IMR-90 (cell line): ENCODE measurements at regions not wholly inside any gene's neighbourhood (a gene's known extent, or its start where the extent isn't known, plus 50 kb on each side); places are given as distances from the start of the nearest gene placed in this dataset.

Experiments
- ATAC-seq: fragments of 200-7000 bp; cut with Tn5 transposase; 2 replicates; pipeline ENCODE4 v1.9.1; 2020; ENCODE audit warnings: low read depth, mild to moderate bottlenecking, moderate library complexity
- BruUV-seq: library from RNA; stranded (reverse); fragments of 400-500 nt; replicated peaks from 2 replicates; lab custom pipeline; 2021; lab: Mats Ljungman, UMichigan
- CTCF ChIA-PET: fragments of 300-600 bp; formaldehyde crosslinking; extraction: SDS; loops from one replicate; lab custom pipeline; 2021; ENCODE audit warnings: antibody characterized with exemption; lab: Yijun Ruan, JAX
- POLR2A ChIA-PET: fragments of 300-600 bp; sonication (Branson Sonifier 250); formaldehyde crosslinking; loops from one replicate; lab custom pipeline; 2022; ENCODE audit warnings: antibody characterized with exemption; ENCODE audit not compliant: unreplicated experiment; lab: Charles Lee
- DNase-seq: peaks from one replicate; pipeline ENCODE4 v3.0.0; 2013
- H2AFZ ChIP-seq: replicated peaks from 2 replicates; pipeline ENCODE3; 2013; ENCODE audit warnings: low read length, mild to moderate bottlenecking; ENCODE audit not compliant: poor library complexity
- H2AK5ac ChIP-seq: 2 replicates; pipeline ENCODE4 v1.6.1; 2013; ENCODE audit warnings: low read depth, low read length, inconsistent platforms
- H2AK9ac ChIP-seq: replicated peaks from 2 replicates; pipeline ENCODE3; 2013; ENCODE audit warnings: mild to moderate bottlenecking, low read depth, low read length, moderate library complexity; ENCODE audit not compliant: poor library complexity
- H2BK120ac ChIP-seq: 2 replicates; pipeline ENCODE4 v1.6.1; 2013; ENCODE audit warnings: low read depth, low read length, inconsistent platforms
- H2BK15ac ChIP-seq: 3 replicates; pipeline ENCODE4 v1.6.1; 2013; ENCODE audit warnings: low read depth, low read length, inconsistent platforms
- H2BK20ac ChIP-seq: 2 replicates; pipeline ENCODE4 v1.6.1; 2013; ENCODE audit warnings: low read depth, mild to moderate bottlenecking, inconsistent platforms, low read length, moderate library complexity
- H2BK5ac ChIP-seq: 2 replicates; pipeline ENCODE4 v1.6.1; 2013; ENCODE audit warnings: mild to moderate bottlenecking, low read depth, low read length, inconsistent platforms; ENCODE audit not compliant: poor library complexity, severe bottlenecking
- H3K14ac ChIP-seq: replicated peaks from 2 replicates; pipeline ENCODE4 v1.6.1; 2013; ENCODE audit warnings: low read depth, low read length, inconsistent platforms
- H3K18ac ChIP-seq: 2 replicates; pipeline ENCODE4 v1.6.1; 2013; ENCODE audit warnings: low read depth, low read length, control low read depth
- H3K23ac ChIP-seq: 2 replicates; pipeline ENCODE4 v1.6.1; 2013; ENCODE audit warnings: low read depth, low read length, inconsistent platforms
- H3K27ac ChIP-seq: 2 replicates; pipeline ENCODE4 v1.5.1; 2013; ENCODE audit warnings: mild to moderate bottlenecking, control low read depth, low read length; ENCODE audit not compliant: insufficient read depth
- H3K27me3 ChIP-seq: 2 replicates; pipeline ENCODE4 v1.6.1; 2013; ENCODE audit warnings: low read length; ENCODE audit not compliant: control insufficient read depth, insufficient read depth
- H3K36me3 ChIP-seq: 2 replicates; pipeline ENCODE4 v1.6.1; 2013; ENCODE audit warnings: low read length, mixed read lengths; ENCODE audit not compliant: control insufficient read depth, insufficient read depth
- H3K4ac ChIP-seq: 2 replicates; pipeline ENCODE4 v1.6.1; 2013; ENCODE audit warnings: low read depth, low read length, inconsistent platforms
- H3K4me1 ChIP-seq: 2 replicates; pipeline ENCODE4 v1.6.1; 2013; ENCODE audit warnings: low read length, mixed read lengths; ENCODE audit not compliant: control insufficient read depth, insufficient read depth
- H3K4me2 ChIP-seq: 2 replicates; pipeline ENCODE4 v1.6.1; 2013; ENCODE audit warnings: low read depth, mild to moderate bottlenecking, control low read depth, low read length, moderate library complexity
- H3K4me3 ChIP-seq: 2 replicates; pipeline ENCODE4 v1.5.1; 2013; ENCODE audit warnings: low read depth, mild to moderate bottlenecking, control low read depth, low read length, moderate library complexity; ENCODE audit not compliant: insufficient read depth
- H3K56ac ChIP-seq: 2 replicates; pipeline ENCODE4 v1.6.1; 2013; ENCODE audit warnings: low read length, inconsistent platforms; ENCODE audit not compliant: insufficient read depth; ENCODE audit errors: extremely low read depth
- H3K79me1 ChIP-seq, 2 experiments: 2 replicates each; pipeline ENCODE4 v1.6.1; 2013; ENCODE audit warnings: low read length in 2 of 2, inconsistent platforms in 1 of 2, low read depth in 1 of 2
- H3K9ac ChIP-seq: 2 replicates; pipeline ENCODE4 v1.6.1; 2013; ENCODE audit warnings: low read depth, low read length, control low read depth
- H3K9me1 ChIP-seq: 2 replicates; pipeline ENCODE4 v1.6.1; 2013; ENCODE audit warnings: low read length, inconsistent platforms; ENCODE audit not compliant: insufficient read depth
- H3K9me3 ChIP-seq: 2 replicates; pipeline ENCODE4 v1.6.1; 2013; ENCODE audit warnings: low read length; ENCODE audit not compliant: control insufficient read depth, insufficient read depth
- H4K20me1 ChIP-seq: 2 replicates; pipeline ENCODE4 v1.6.1; 2013; ENCODE audit warnings: low read length, inconsistent platforms; ENCODE audit not compliant: insufficient read depth
- H4K5ac ChIP-seq: 2 replicates; pipeline ENCODE4 v1.6.1; 2013; ENCODE audit warnings: mild to moderate bottlenecking, low read depth, low read length, control low read depth
- H4K8ac ChIP-seq, 2 experiments: 2 replicates each; pipeline ENCODE4 v1.6.1; 2013; ENCODE audit warnings: low read depth in 2 of 2, low read length in 2 of 2, control low read depth in 1 of 2, inconsistent platforms in 1 of 2
- H4K91ac ChIP-seq: 2 replicates; pipeline ENCODE4 v1.6.1; 2013; ENCODE audit warnings: low read depth, low read length, inconsistent platforms; ENCODE audit not compliant: insufficient read depth
- BHLHE40 ChIP-seq: fragments of 150-350 bp; IDR thresholded peaks from 2 replicates; pipeline ENCODE4 v1.6.1; 2016; ENCODE audit warnings: mild to moderate bottlenecking, low read depth, low read length
- FOS ChIP-seq: fragments of 150-350 bp; IDR thresholded peaks from 2 replicates; pipeline ENCODE4 v1.6.1; 2016; ENCODE audit warnings: low read depth, low read length
- MAFK ChIP-seq: IDR thresholded peaks from 2 replicates; pipeline ENCODE4 v1.6.1; 2012; ENCODE audit warnings: low read depth, low read length, improper control_type of control experiment
- MAZ ChIP-seq: IDR thresholded peaks from 2 replicates; pipeline ENCODE4 v1.6.1; 2012; ENCODE audit warnings: low read depth, mild to moderate bottlenecking, low read length, improper control_type of control experiment, moderate library complexity, borderline replicate concordance
- MXI1 ChIP-seq: IDR thresholded peaks from 2 replicates; pipeline ENCODE4 v1.6.1; 2012; ENCODE audit warnings: low read depth, mild to moderate bottlenecking, low read length, moderate library complexity, borderline replicate concordance
- RCOR1 ChIP-seq: IDR thresholded peaks from 2 replicates; pipeline ENCODE4 v1.6.1; 2012; ENCODE audit warnings: mild to moderate bottlenecking, low read length, improper control_type of control experiment; ENCODE audit not compliant: insufficient replicate concordance
- SMC3 ChIP-seq: fragments of 150-350 bp; IDR thresholded peaks from 2 replicates; pipeline ENCODE4 v1.6.1; 2016; ENCODE audit warnings: low read depth, mild to moderate bottlenecking, antibody characterized with exemption, low read length, moderate library complexity
- dilution Hi-C: fragments of 300-500 bp; cut with HindIII; formaldehyde crosslinking; loops from one replicate; pipeline ENCODE4 v1.14.3; 2018; ENCODE audit warnings: low sequenced_read_pairs; ENCODE audit not compliant: unreplicated experiment
- in situ Hi-C: fragments of 300-500 bp; cut with MboI; formaldehyde crosslinking; loops from 3 replicates; pipeline ENCODE4 v1.14.3; 2019; ENCODE audit warnings: low sequenced_read_pairs, inconsistent platforms, mixed read lengths
- intact Hi-C: fragments of 100-400 bp; cut with micrococcal nuclease; formaldehyde crosslinking; loops from 2 replicates; pipeline ENCODE4 v1.10.0; 2022

DNA sequence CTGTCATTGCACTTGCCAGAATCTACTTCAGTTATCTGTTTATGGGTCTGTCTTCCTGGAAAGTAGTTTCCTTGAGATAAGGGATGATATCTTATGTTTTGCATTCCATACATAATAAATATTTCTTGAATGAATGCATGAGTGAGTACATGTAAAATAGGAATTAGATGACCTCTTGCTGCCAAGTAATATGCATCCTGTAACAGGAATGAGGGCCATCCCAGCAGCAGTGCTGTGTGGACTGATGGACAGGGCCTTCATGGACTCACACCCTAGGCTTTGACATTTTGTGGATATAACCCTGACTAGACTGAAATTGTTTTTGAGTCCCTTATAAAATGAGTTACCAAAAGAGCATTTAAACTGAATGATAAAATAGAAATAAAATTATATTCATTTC is 77.2 kb upstream of the NEIL3 start:
- TF ChIP-seq MAFK (no peak), MAZ (no peak), FOS (no peak), SMC3 (no peak), MXI1 (no peak), RCOR1 (no peak), BHLHE40 (no peak)
- no peak overlapping the region for H3K23ac ChIP-seq
- CTCF ChIA-PET: no interaction called here
- ATAC-seq: peak; percentile 43
- H3K36me3 ChIP-seq: no peaks in the 10 kb centered on the region
- H2BK5ac ChIP-seq: no peak overlapping the region
- H2BK15ac ChIP-seq: no peak overlapping the region
- no peak overlapping the region for H2AK5ac ChIP-seq
- BruUV-seq: no TSS peak
- no peak overlapping the region for H3K4me2 ChIP-seq
- no peak overlapping the region for H4K91ac ChIP-seq
- peak; percentile 24 for DNase-seq
- H2AFZ ChIP-seq: no peak overlapping the region
- in situ Hi-C loops: loop anchor here (10.0 kb wide), 1 partner anchor 848 kb away; no protein-coding TSS in a partner anchor
- no peaks in the 10 kb centered on the region for H4K20me1 ChIP-seq
- no peak overlapping the region for H2AK9ac ChIP-seq
- H3K79me1 ChIP-seq: no peaks in the 10 kb centered on the region
- H3K4me1 ChIP-seq: peaks cover 7% of the 10 kb centered on the region
- intact Hi-C loops: loop anchor here (5.0 kb wide), 1 partner anchor 40 kb away; no protein-coding TSS in a partner anchor
- no peak overlapping the region for H3K9ac ChIP-seq
- H3K14ac ChIP-seq: no peak overlapping the region
- no peaks in the 10 kb centered on the region for H3K9me3 ChIP-seq
- no peak overlapping the region for H3K27ac ChIP-seq
- H2BK20ac ChIP-seq: no peak overlapping the region
- H3K4ac ChIP-seq: no peak overlapping the region
- dilution Hi-C loops: no loop called here
- H3K27me3 ChIP-seq: no peaks in the 10 kb centered on the region
- no peak overlapping the region for H3K56ac ChIP-seq
- H4K5ac ChIP-seq: no peak overlapping the region; the same call in 1 of the 2 replicates
- POLR2A ChIA-PET: no interaction called here
- no peak overlapping the region for H3K18ac ChIP-seq
- no peak overlapping the region for H3K4me3 ChIP-seq
- no peak overlapping the region for H2BK120ac ChIP-seq
- H4K8ac ChIP-seq: no peak overlapping the region
- peaks cover 3% of the 10 kb centered on the region; the same call in 1 of the 2 replicates for H3K9me1 ChIP-seq
